Activated CD8-positive, alpha-beta T cell treated with anti-CD3 and anti-CD28 coated beads for 36 hours (primary cell): ENCODE measurements at regions not wholly inside any gene's neighbourhood (a gene's known extent, or its start where the extent isn't known, plus 50 kb on each side); places are given as distances from the start of the nearest gene placed in this dataset.

Experiments
- ATAC-seq: fragments of 200-7000 bp; cut with Tn5 transposase; one replicate; pipeline ENCODE4 v1.10.0; 2021; ENCODE audit warnings: mild to moderate bottlenecking, moderate library complexity
- CTCF ChIA-PET: fragments of 350-600 bp; sonication (Branson Sonifier 250); formaldehyde crosslinking; loops from one replicate; lab custom pipeline; 2021; ENCODE audit warnings: antibody characterized with exemption; lab: Charles Lee
- POLR2A ChIA-PET: fragments of 350-600 bp; sonication (Branson Sonifier 250); formaldehyde crosslinking; loops from one replicate; lab custom pipeline; 2021; ENCODE audit warnings: antibody characterized with exemption; lab: Charles Lee
- DNase-seq: peaks from one replicate; pipeline ENCODE4 v3.0.0-alpha.2; 2020
- H3K27ac Mint-ChIP-seq: one replicate; pipeline ENCODE4 v1.8.0; 2021; ENCODE audit warnings: mild to moderate bottlenecking, mixed read lengths
- H3K27me3 Mint-ChIP-seq: one replicate; pipeline ENCODE4 v1.8.0; 2021; ENCODE audit warnings: mixed read lengths
- H3K36me3 Mint-ChIP-seq: one replicate; pipeline ENCODE4 v1.8.0; 2021; ENCODE audit warnings: low read depth, mixed read lengths
- H3K4me1 Mint-ChIP-seq: one replicate; pipeline ENCODE4 v1.8.0; 2021; ENCODE audit warnings: low read depth, mixed read lengths
- H3K4me3 Mint-ChIP-seq: one replicate; pipeline ENCODE4 v1.8.0; 2021; ENCODE audit warnings: mild to moderate bottlenecking, moderate library complexity, mixed read lengths
- H3K9me3 Mint-ChIP-seq: one replicate; pipeline ENCODE4 v1.8.0; 2021; ENCODE audit warnings: mixed read lengths
- intact Hi-C: fragments of 100-400 bp; cut with micrococcal nuclease; formaldehyde crosslinking; loops from one replicate; pipeline ENCODE4 v1.10.0; 2022
- TF ChIP-seq, protein P1 (sequence below): fragments of 200-600 bp; IDR thresholded peaks from one replicate; pipeline ENCODE4 v1.8.0; 2022; ENCODE audit warnings: antibody characterized with exemption, mild to moderate bottlenecking

DNA sequence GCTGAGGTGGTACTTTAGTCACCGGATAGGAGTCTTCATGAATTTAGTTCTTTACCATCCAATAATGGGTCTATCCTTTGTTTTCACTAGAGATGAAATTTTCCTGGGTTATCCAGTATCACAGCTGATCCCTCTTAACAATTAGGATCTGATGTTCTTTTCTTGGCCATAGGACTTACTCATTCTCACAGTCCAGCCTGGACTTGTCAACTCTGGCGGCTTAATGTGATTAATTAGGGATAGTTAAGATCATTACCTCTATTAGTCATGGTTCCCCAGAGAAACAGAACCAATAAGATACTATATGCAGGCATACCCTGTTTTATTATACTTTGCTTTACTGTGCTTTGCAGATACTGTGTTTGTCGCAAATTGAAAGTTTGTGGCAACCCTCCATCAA lies 272.7 kb upstream of the FAT4 start:
- Mint-ChIP-seq H3K4me3 (no peak overlapping the region), H3K27me3 (no peaks in the 10 kb centered on the region), H3K27ac (no peak overlapping the region), H3K9me3 (no peaks in the 10 kb centered on the region), H3K36me3 (no peaks in the 10 kb centered on the region), H3K4me1 (no peaks in the 10 kb centered on the region)
- CTCF ChIA-PET, result no interaction called here
- no peak for ATAC-seq
- intact Hi-C loops, result no loop called here
- TF ChIP-seq, protein P1, sequence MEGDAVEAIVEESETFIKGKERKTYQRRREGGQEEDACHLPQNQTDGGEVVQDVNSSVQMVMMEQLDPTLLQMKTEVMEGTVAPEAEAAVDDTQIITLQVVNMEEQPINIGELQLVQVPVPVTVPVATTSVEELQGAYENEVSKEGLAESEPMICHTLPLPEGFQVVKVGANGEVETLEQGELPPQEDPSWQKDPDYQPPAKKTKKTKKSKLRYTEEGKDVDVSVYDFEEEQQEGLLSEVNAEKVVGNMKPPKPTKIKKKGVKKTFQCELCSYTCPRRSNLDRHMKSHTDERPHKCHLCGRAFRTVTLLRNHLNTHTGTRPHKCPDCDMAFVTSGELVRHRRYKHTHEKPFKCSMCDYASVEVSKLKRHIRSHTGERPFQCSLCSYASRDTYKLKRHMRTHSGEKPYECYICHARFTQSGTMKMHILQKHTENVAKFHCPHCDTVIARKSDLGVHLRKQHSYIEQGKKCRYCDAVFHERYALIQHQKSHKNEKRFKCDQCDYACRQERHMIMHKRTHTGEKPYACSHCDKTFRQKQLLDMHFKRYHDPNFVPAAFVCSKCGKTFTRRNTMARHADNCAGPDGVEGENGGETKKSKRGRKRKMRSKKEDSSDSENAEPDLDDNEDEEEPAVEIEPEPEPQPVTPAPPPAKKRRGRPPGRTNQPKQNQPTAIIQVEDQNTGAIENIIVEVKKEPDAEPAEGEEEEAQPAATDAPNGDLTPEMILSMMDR, result no peak
- DNase-seq, result no peak
- POLR2A ChIA-PET, result no interaction called here

- Mint-ChIP-seq H3K4me3 (no peak overlapping the region), H3K36me3 (no peaks in the 10 kb centered on the region)
These were observed 273.3 kb upstream of the FAT4 start for GRCh38 chr4:125041372-125041930.

GRCh38 chr4:125039550-125039949 lies 275.2 kb upstream of the FAT4 start:
- Mint-ChIP-seq H3K4me1 (no peaks in the 10 kb centered on the region), H3K9me3 (no peaks in the 10 kb centered on the region), H3K27ac (no peak overlapping the region), H3K27me3 (no peaks in the 10 kb centered on the region), H3K36me3 (no peaks in the 10 kb centered on the region), H3K4me3 (no peak overlapping the region)
- TF ChIP-seq, protein P1, result no peak
- intact Hi-C loops, result no loop called here
- ATAC-seq, result no peak
- ChIA-PET POLR2A (no interaction called here), CTCF (no interaction called here)
- DNase-seq, result no peak

More at GRCh38 chr4:125041372-125041930, 273.3 kb upstream of the FAT4 start:
- intact Hi-C loops, result no loop called here
- Mint-ChIP-seq H3K9me3 (no peaks in the 10 kb centered on the region), H3K4me1 (no peaks in the 10 kb centered on the region), H3K27ac (no peak overlapping the region), H3K27me3 (no peaks in the 10 kb centered on the region)
- TF ChIP-seq, protein P1, result no peak
- ChIA-PET POLR2A (no interaction called here), CTCF (no interaction called here)
- ATAC-seq, result no peak
- no peak for DNase-seq

DNA sequence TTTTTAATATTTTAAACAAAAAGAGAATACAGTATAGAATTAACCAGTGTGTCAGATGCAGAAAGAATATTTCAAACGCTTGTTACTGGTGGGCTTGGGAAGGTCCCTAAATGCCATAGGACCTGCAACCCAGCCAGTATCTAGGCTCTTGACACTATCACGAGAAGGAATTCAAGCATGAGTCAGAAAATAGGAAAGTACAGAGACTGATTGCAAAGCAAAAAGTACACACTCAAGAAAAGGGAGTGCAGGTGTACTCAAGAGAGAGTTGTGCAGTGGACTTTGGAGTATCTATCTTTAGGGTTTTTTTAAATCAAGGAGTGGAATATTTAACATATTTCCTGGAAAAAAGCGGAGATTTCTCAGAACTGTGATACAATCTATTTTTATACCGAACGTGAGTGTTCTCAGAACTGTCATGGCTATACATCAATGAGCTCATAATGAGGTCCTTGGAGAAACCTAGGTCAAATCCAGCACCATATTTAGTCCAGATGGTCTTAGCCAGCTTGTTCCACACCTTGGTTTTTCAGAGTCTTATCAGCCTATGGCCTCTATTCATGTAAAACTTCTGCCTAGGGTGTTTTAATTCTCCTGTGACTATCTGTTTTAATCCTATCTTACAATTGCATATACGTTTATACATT lies 291.8 kb upstream of the FAT4 start:
- peaks cover 5% of the 10 kb centered on the region for H3K9me3 Mint-ChIP-seq
- intact Hi-C loops, result no loop called here
- no peaks in the 10 kb centered on the region for H3K4me1 Mint-ChIP-seq
- ATAC-seq, result no peak
- no peak overlapping the region for H3K27ac Mint-ChIP-seq
- TF ChIP-seq, protein P1, result no peak
- no peak for DNase-seq
- no peaks in the 10 kb centered on the region for H3K36me3 Mint-ChIP-seq
- H3K4me3 Mint-ChIP-seq, result no peak overlapping the region
- CTCF ChIA-PET, result no interaction called here
- POLR2A ChIA-PET, result no interaction called here
- H3K27me3 Mint-ChIP-seq, result no peaks in the 10 kb centered on the region

GRCh38 chr4:125021189-125021588 lies 293.6 kb upstream of the FAT4 start:
- no peak overlapping the region for H3K4me3 Mint-ChIP-seq
- H3K4me1 Mint-ChIP-seq, result no peaks in the 10 kb centered on the region
- TF ChIP-seq, protein P1, result no peak
- DNase-seq (no peak), ATAC-seq (no peak)
- H3K27ac Mint-ChIP-seq, result no peak overlapping the region
- ChIA-PET CTCF (no interaction called here), POLR2A (no interaction called here)
- peaks cover 5% of the 10 kb centered on the region for H3K9me3 Mint-ChIP-seq
- intact Hi-C loops, result no loop called here
- H3K36me3 Mint-ChIP-seq, result no peaks in the 10 kb centered on the region
- H3K27me3 Mint-ChIP-seq, result no peaks in the 10 kb centered on the region
